Nephron (organoid): ENCODE measurements at regions not wholly inside any gene's neighbourhood (a gene's known extent, or its start where the extent isn't known, plus 50 kb on each side); places are given as distances from the start of the nearest gene placed in this dataset.
"Not testable (repeated sequence)": the region's sequence is repeated elsewhere in the genome, so short reads cannot be mapped to it uniquely, and the experiment has no call there.

Source experiments
- H3K27ac Mint-ChIP-seq, 3 experiments: 2 replicates each; pipeline ENCODE4 v1.8.0; 2020; ENCODE audit warnings: mixed read lengths in 3 of 3, mild to moderate bottlenecking in 2 of 3, moderate library complexity in 1 of 3
- H3K27me3 Mint-ChIP-seq: 2 replicates; pipeline ENCODE4 v1.8.0; 2021; ENCODE audit warnings: low read depth, mild to moderate bottlenecking, moderate library complexity, mixed read lengths
- H3K36me3 Mint-ChIP-seq: 2 replicates; pipeline ENCODE4 v1.8.0; 2020; ENCODE audit warnings: low read depth, mixed read lengths
- H3K4me1 Mint-ChIP-seq: 2 replicates; pipeline ENCODE4 v1.8.0; 2020; ENCODE audit warnings: mixed read lengths
- H3K4me3 Mint-ChIP-seq, 3 experiments: 2 replicates each; pipeline ENCODE4 v1.8.0; 2020; ENCODE audit warnings: mild to moderate bottlenecking in 3 of 3, mixed read lengths in 3 of 3, moderate library complexity in 2 of 3
- H3K9me3 Mint-ChIP-seq: 2 replicates; pipeline ENCODE4 v1.8.0; 2020; ENCODE audit warnings: mixed read lengths
- CTCF ChIP-seq, 3 experiments: fragments of 200-600 bp; sonication (generic); IDR thresholded peaks; one replicate each; pipeline ENCODE4 v1.5.0; 2021; ENCODE audit warnings: antibody characterized with exemption in 3 of 3; ENCODE audit not compliant: unreplicated experiment in 3 of 3

- H3K27ac Mint-ChIP-seq: no peak overlapping the region
- no peaks in the 10 kb centered on the region for H3K4me1 Mint-ChIP-seq
- no peaks in the 10 kb centered on the region for H3K36me3 Mint-ChIP-seq
- no peak overlapping the region for H3K4me3 Mint-ChIP-seq
- TF ChIP-seq CTCF (IDR thresholded peaks at IDR 0.05; ENCODE audit: unreplicated experiment in 3 of 3): no peak
- H3K27me3 Mint-ChIP-seq: no peaks in the 10 kb centered on the region
- H3K9me3 Mint-ChIP-seq: peaks cover 8% of the 10 kb centered on the region
Observed at GRCh38 chr1:238329671-238330070, 438.9 kb upstream of the ZP4 start.

- H3K27me3 Mint-ChIP-seq, H3K9me3 Mint-ChIP-seq, H3K4me3 Mint-ChIP-seq, H3K27ac Mint-ChIP-seq, H3K36me3 Mint-ChIP-seq, H3K4me1 Mint-ChIP-seq: not testable (repeated sequence)
Observed at GRCh38 chr1:238327033-238327432, 436.3 kb upstream of the ZP4 start.

- not testable (repeated sequence) for H3K4me1 Mint-ChIP-seq, H3K27ac Mint-ChIP-seq, H3K27me3 Mint-ChIP-seq, H3K9me3 Mint-ChIP-seq, H3K4me3 Mint-ChIP-seq, H3K36me3 Mint-ChIP-seq
Observed at GRCh38 chr1:238326479-238326878, 435.8 kb upstream of the ZP4 start.

GRCh38 chr1:238324211-238324864 is 433.6 kb upstream of the ZP4 start:
- H3K27ac Mint-ChIP-seq: no peak overlapping the region
- H3K4me3 Mint-ChIP-seq: no peak overlapping the region

GRCh38 chr1:238323490-238323889 is 432.8 kb upstream of the ZP4 start:
- no peaks in the 10 kb centered on the region for H3K36me3 Mint-ChIP-seq
- no peaks in the 10 kb centered on the region for H3K27me3 Mint-ChIP-seq
- H3K9me3 Mint-ChIP-seq: peaks cover 8% of the 10 kb centered on the region
- H3K27ac Mint-ChIP-seq: no peak overlapping the region
- no peak overlapping the region for H3K4me3 Mint-ChIP-seq
- no peak for TF ChIP-seq CTCF (IDR thresholded peaks at IDR 0.05; ENCODE audit: unreplicated experiment in 3 of 3)
- no peaks in the 10 kb centered on the region for H3K4me1 Mint-ChIP-seq

More at GRCh38 chr1:238324211-238324864, 433.6 kb upstream of the ZP4 start:
- no peak for TF ChIP-seq CTCF (IDR thresholded peaks at IDR 0.05; ENCODE audit: unreplicated experiment in 3 of 3)
- no peaks in the 10 kb centered on the region for H3K4me1 Mint-ChIP-seq
- H3K27me3 Mint-ChIP-seq: no peaks in the 10 kb centered on the region
- H3K9me3 Mint-ChIP-seq: peaks cover 8% of the 10 kb centered on the region
- no peaks in the 10 kb centered on the region for H3K36me3 Mint-ChIP-seq

- Mint-ChIP-seq H3K36me3 (no peaks in the 10 kb centered on the region), H3K27ac (no peak overlapping the region), H3K4me1 (no peaks in the 10 kb centered on the region), H3K4me3 (no peak overlapping the region), H3K27me3 (no peaks in the 10 kb centered on the region), H3K9me3 (no peaks in the 10 kb centered on the region)
- TF ChIP-seq CTCF (IDR thresholded peaks at IDR 0.05; ENCODE audit: unreplicated experiment in 3 of 3): no peak
Observed at GRCh38 chr1:238319957-238320356, 429.2 kb upstream of the ZP4 start.

- Mint-ChIP-seq H3K4me1 (no peaks in the 10 kb centered on the region), H3K27me3 (no peaks in the 10 kb centered on the region), H3K9me3 (no peaks in the 10 kb centered on the region), H3K36me3 (no peaks in the 10 kb centered on the region), H3K27ac (no peak overlapping the region), H3K4me3 (no peak overlapping the region)
- TF ChIP-seq CTCF (IDR thresholded peaks at IDR 0.05; ENCODE audit: unreplicated experiment in 3 of 3): no peak
Observed at GRCh38 chr1:238318294-238319110, 427.8 kb upstream of the ZP4 start.
